8988T (cell line): ENCODE measurements at regions not wholly inside any gene's neighbourhood (a gene's known extent, or its start where the extent isn't known, plus 50 kb on each side); places are given as distances from the start of the nearest gene placed in this dataset.

Experiments
- DNase-seq: peaks from one replicate; pipeline ENCODE4 v3.0.0; 2011

GRCh38 chr18:78889250-78889649, 90.4 kb upstream of the SALL3 start:
- DNase-seq: no peak

- no peak for DNase-seq
Measured at GRCh38 chr18:78890388-78890787, 89.2 kb upstream of the SALL3 start.

GRCh38 chr18:78891185-78891762, 88.3 kb upstream of the SALL3 start:
- no peak for DNase-seq

GRCh38 chr18:78892177-78892576, 87.4 kb upstream of the SALL3 start:
- DNase-seq: no peak

- no peak for DNase-seq
Measured at GRCh38 chr18:78892721-78893120, 86.9 kb upstream of the SALL3 start.

GRCh38 chr18:78893281-78894032, 86.2 kb upstream of the SALL3 start:
- no peak for DNase-seq

- no peak for DNase-seq
Measured at GRCh38 chr18:78894033-78894305, 85.6 kb upstream of the SALL3 start.

- DNase-seq: no peak
Measured at GRCh38 chr18:78895207-78896001, 84.2 kb upstream of the SALL3 start.

- DNase-seq: no peak
Measured at GRCh38 chr18:78896111-78896905, 83.3 kb upstream of the SALL3 start.

GRCh38 chr18:78898066-78898465, 81.6 kb upstream of the SALL3 start:
- DNase-seq: no peak

GRCh38 chr18:78898635-78899034, 81.0 kb upstream of the SALL3 start:
- DNase-seq: no peak

GRCh38 chr18:78899241-78899640, 80.4 kb upstream of the SALL3 start:
- DNase-seq: no peak

GRCh38 chr18:78900938-78901909, 78.4 kb upstream of the SALL3 start:
- DNase-seq: no peak

- no peak for DNase-seq
Measured at GRCh38 chr18:78901923-78902794, 77.5 kb upstream of the SALL3 start.

GRCh38 chr18:78902795-78903435, 76.7 kb upstream of the SALL3 start:
- no peak for DNase-seq

GRCh38 chr18:78903436-78904178, 76.0 kb upstream of the SALL3 start:
- DNase-seq: no peak

- DNase-seq: no peak
Measured at GRCh38 chr18:78904179-78904531, 75.5 kb upstream of the SALL3 start.

- DNase-seq: no peak
Measured at GRCh38 chr18:78905334-78905733, 74.3 kb upstream of the SALL3 start.

- DNase-seq: no peak
Measured at GRCh38 chr18:78906066-78906465, 73.6 kb upstream of the SALL3 start.
